ENCODE measurements at regions not wholly inside any gene's neighbourhood (a gene's known extent, or its start where the extent isn't known, plus 50 kb on each side); places are given as distances from the start of the nearest gene placed in this dataset.
"Not testable (repeated sequence)": the region's sequence is repeated elsewhere in the genome, so short reads cannot be mapped to it uniquely, and the experiment has no call there.

- DNase-seq: no peak
These were observed 305.0 kb upstream of the ID2 start for GRCh38 chr2:8376603-8377410.

GRCh38 chr2:8378016-8378810, 303.6 kb upstream of the ID2 start:
- DNase-seq: no peak

GRCh38 chr2:8379128-8379527, 302.7 kb upstream of the ID2 start:
- no peak for DNase-seq

- no peak for DNase-seq
These were observed 302.3 kb upstream of the ID2 start for GRCh38 chr2:8379549-8379948.

GRCh38 chr2:8380026-8380425, 301.8 kb upstream of the ID2 start:
- DNase-seq: no peak

- DNase-seq: no peak
These were observed 301.3 kb upstream of the ID2 start for GRCh38 chr2:8380566-8380965.

GRCh38 chr2:8382485-8382884, 299.4 kb upstream of the ID2 start:
- no peak for DNase-seq

GRCh38 chr2:8386748-8387147, 295.1 kb upstream of the ID2 start:
- not testable (repeated sequence) for DNase-seq

- no peak for DNase-seq
These were observed 293.1 kb upstream of the ID2 start for GRCh38 chr2:8388781-8389180.

GRCh38 chr2:8389431-8390108, 292.3 kb upstream of the ID2 start:
- DNase-seq: no peak

- DNase-seq: no peak
These were observed 290.7 kb upstream of the ID2 start for GRCh38 chr2:8391126-8391525.

GRCh38 chr2:8391584-8391983, 290.3 kb upstream of the ID2 start:
- DNase-seq: no peak

GRCh38 chr2:8392098-8392866, 289.6 kb upstream of the ID2 start:
- DNase-seq: no peak

- no peak for DNase-seq
These were observed 288.4 kb upstream of the ID2 start for GRCh38 chr2:8393506-8393905.

- DNase-seq: no peak
These were observed 287.7 kb upstream of the ID2 start for GRCh38 chr2:8394131-8394530.

- DNase-seq: no peak
These were observed 287.1 kb upstream of the ID2 start for GRCh38 chr2:8394569-8395359.

- no peak for DNase-seq
These were observed 286.1 kb upstream of the ID2 start for GRCh38 chr2:8395718-8396117.

GRCh38 chr2:8398040-8398668, 283.7 kb upstream of the ID2 start:
- DNase-seq: no peak

GRCh38 chr2:8399731-8400130, 282.1 kb upstream of the ID2 start:
- DNase-seq: no peak

GRCh38 chr2:8400196-8400595, 281.7 kb upstream of the ID2 start:
- DNase-seq: no peak

- DNase-seq: no peak
These were observed 279.6 kb upstream of the ID2 start for GRCh38 chr2:8402222-8402621.

GRCh38 chr2:8403876-8404275, 278.0 kb upstream of the ID2 start:
- no peak for DNase-seq

All from activated CD4-positive, alpha-beta T cell treated with anti-CD3 and anti-CD28 coated beads, Interleukin-2, amount 50 U/mL, for 1 hour (primary cell).